Stimulated activated memory B cell treated with anti-CD40 and anti-IgM and Interleukin-4, amounts not matched to agents 10 μg/mL and 1 μg/mL and 100 μg/mL, for 72 hours (primary cell): ENCODE measurements at regions not wholly inside any gene's neighbourhood (a gene's known extent, or its start where the extent isn't known, plus 50 kb on each side); places are given as distances from the start of the nearest gene placed in this dataset.

Experiments used
- ATAC-seq: fragments of 150-1000 bp; cut with Tn5 transposase; 2 replicates; pipeline ENCODE4 v1.10.0; 2021
- H3K27ac Mint-ChIP-seq: one replicate; pipeline ENCODE4 v1.8.0; 2022; ENCODE audit warnings: mild to moderate bottlenecking, mixed read lengths
- H3K27me3 Mint-ChIP-seq: one replicate; pipeline ENCODE4 v1.8.0; 2022; ENCODE audit warnings: mixed read lengths
- H3K36me3 Mint-ChIP-seq: one replicate; pipeline ENCODE4 v1.8.0; 2022; ENCODE audit warnings: mixed read lengths
- H3K4me1 Mint-ChIP-seq: one replicate; pipeline ENCODE4 v1.8.0; 2022; ENCODE audit warnings: mixed read lengths
- H3K4me3 Mint-ChIP-seq: one replicate; pipeline ENCODE4 v1.8.0; 2022; ENCODE audit warnings: mild to moderate bottlenecking, moderate library complexity, mixed read lengths
- H3K9me3 Mint-ChIP-seq: one replicate; pipeline ENCODE4 v1.8.0; 2022; ENCODE audit warnings: mixed read lengths

DNA sequence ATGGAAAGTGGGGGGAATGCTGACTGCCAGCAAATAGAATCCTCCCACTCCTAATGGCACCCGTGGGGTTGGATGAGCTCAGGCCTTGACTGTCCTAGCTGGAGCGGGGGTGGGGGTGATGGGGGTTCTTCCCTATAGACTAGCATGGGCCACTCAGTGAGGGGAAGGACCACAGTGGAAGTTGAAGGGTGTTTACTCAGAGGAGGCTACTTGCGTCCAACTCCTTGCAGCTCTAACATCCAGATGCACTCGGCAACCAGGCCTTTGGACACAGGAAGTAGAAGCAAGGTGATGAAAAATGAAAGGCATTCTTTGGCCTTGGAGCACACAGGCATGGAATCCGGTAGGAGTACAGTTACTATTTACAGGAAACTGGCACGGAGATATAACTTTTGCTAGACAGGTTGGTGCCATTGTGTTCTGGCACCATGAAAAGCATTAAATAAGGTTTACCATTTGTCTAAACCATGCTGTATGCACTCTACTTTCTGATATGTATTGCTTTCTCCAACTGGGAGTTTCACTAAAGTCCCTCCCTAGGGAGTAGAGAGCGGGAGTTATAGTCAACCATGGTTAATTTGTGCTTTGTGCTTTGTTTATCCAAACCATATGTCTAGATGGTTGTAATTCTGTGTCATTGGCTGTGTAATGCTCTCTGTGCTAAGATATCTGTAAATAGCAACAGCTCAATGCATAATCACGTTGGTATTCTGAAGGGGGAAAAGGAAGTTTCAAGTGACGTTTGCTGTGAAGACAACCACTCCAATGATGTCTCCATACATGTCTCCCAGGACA lies 125.3 kb downstream of the TSHZ3 start:
- H3K9me3 Mint-ChIP-seq, result peaks cover 8% of the 10 kb centered on the region
- H3K36me3 Mint-ChIP-seq, result no peaks in the 10 kb centered on the region
- no peak for ATAC-seq
- no peak overlapping the region for H3K27ac Mint-ChIP-seq
- no peak overlapping the region for H3K4me3 Mint-ChIP-seq
- H3K4me1 Mint-ChIP-seq, result no peaks in the 10 kb centered on the region
- no peaks in the 10 kb centered on the region for H3K27me3 Mint-ChIP-seq

GRCh38 chr19:31220540-31220939 lies 128.7 kb downstream of the TSHZ3 start:
- Mint-ChIP-seq H3K36me3 (no peaks in the 10 kb centered on the region), H3K9me3 (peaks cover 5% of the 10 kb centered on the region), H3K4me1 (no peaks in the 10 kb centered on the region), H3K4me3 (no peak overlapping the region), H3K27me3 (no peaks in the 10 kb centered on the region), H3K27ac (no peak overlapping the region)
- ATAC-seq, result no peak

- peaks cover 5% of the 10 kb centered on the region for H3K9me3 Mint-ChIP-seq
- no peaks in the 10 kb centered on the region for H3K36me3 Mint-ChIP-seq
- no peak overlapping the region for H3K4me3 Mint-ChIP-seq
- ATAC-seq, result no peak
- no peak overlapping the region for H3K27ac Mint-ChIP-seq
- H3K27me3 Mint-ChIP-seq, result peaks cover 14% of the 10 kb centered on the region
- H3K4me1 Mint-ChIP-seq, result no peaks in the 10 kb centered on the region
Observed at GRCh38 chr19:31214997-31215396, 134.2 kb downstream of the TSHZ3 start.

- no peak overlapping the region for H3K4me3 Mint-ChIP-seq
- H3K27ac Mint-ChIP-seq, result no peak overlapping the region
- peak; percentile 67 for ATAC-seq
- peaks cover 24% of the 10 kb centered on the region for H3K27me3 Mint-ChIP-seq
- H3K36me3 Mint-ChIP-seq, result no peaks in the 10 kb centered on the region
- no peaks in the 10 kb centered on the region for H3K4me1 Mint-ChIP-seq
- H3K9me3 Mint-ChIP-seq, result peaks cover 10% of the 10 kb centered on the region
Observed at GRCh38 chr19:31214086-31214485, 135.2 kb downstream of the TSHZ3 start.

DNA sequence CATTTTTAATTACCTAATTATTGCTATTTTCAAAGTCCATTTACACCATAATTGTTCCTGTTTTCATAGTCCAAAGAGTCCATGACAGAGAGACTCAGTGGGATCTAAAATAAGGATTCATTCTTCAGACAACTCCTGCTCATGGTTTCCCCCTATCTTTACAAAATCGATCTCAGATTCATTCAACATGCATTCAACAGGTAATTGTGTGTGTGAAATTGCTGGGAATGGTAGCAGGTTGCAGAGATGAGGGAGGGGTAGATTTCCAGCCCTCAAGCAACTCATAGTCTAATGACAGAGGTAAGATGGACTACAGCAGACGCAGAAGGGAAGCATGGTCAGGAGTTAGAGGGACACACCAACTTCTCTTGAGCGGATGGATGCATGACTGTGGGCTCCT lies 138.1 kb downstream of the TSHZ3 start:
- Mint-ChIP-seq H3K9me3 (peaks cover 11% of the 10 kb centered on the region), H3K4me3 (no peak overlapping the region), H3K27me3 (peaks cover 25% of the 10 kb centered on the region), H3K4me1 (no peaks in the 10 kb centered on the region), H3K36me3 (no peaks in the 10 kb centered on the region), H3K27ac (no peak overlapping the region)
- ATAC-seq, result no peak

- Mint-ChIP-seq H3K4me1 (no peaks in the 10 kb centered on the region), H3K9me3 (peaks cover 19% of the 10 kb centered on the region), H3K27ac (no peak overlapping the region), H3K4me3 (no peak overlapping the region), H3K36me3 (no peaks in the 10 kb centered on the region), H3K27me3 (peaks cover 15% of the 10 kb centered on the region)
- no peak for ATAC-seq
Observed at GRCh38 chr19:31205887-31206518, 143.2 kb downstream of the TSHZ3 start.

- Mint-ChIP-seq H3K9me3 (peaks cover 13% of the 10 kb centered on the region), H3K4me3 (no peak overlapping the region), H3K27me3 (peaks cover 2% of the 10 kb centered on the region), H3K36me3 (no peaks in the 10 kb centered on the region), H3K4me1 (no peaks in the 10 kb centered on the region), H3K27ac (no peak overlapping the region)
- ATAC-seq, result no peak
Observed at GRCh38 chr19:31204115-31204514, 145.1 kb downstream of the TSHZ3 start.

DNA sequence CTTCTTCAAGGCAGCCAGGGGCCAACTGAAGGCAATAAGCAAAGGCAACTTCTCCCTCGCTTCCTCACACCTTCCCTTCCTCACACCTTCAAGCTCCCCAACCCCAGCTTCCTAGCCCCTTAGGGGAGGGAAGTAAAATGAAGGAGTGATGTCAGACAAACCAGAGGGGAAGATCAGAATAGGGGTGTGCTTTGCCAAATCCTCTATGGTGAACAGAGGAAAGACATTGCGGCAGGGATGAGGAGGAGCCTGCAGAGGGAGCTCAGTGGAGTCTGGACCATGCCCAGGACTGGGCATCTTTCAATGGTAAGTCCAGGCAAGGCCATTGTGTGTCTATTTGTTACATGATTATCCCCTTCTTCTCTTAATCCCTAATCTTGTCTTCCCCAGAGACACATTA lies 164.0 kb downstream of the TSHZ3 start:
- Mint-ChIP-seq H3K27me3 (no peaks in the 10 kb centered on the region), H3K4me3 (no peak overlapping the region), H3K36me3 (no peaks in the 10 kb centered on the region), H3K4me1 (no peaks in the 10 kb centered on the region), H3K27ac (no peak overlapping the region), H3K9me3 (peaks cover 3% of the 10 kb centered on the region)
- no peak for ATAC-seq

- no peak for ATAC-seq
- H3K9me3 Mint-ChIP-seq, result peaks cover 15% of the 10 kb centered on the region
- H3K27me3 Mint-ChIP-seq, result no peaks in the 10 kb centered on the region
- no peak overlapping the region for H3K27ac Mint-ChIP-seq
- no peaks in the 10 kb centered on the region for H3K4me1 Mint-ChIP-seq
- H3K36me3 Mint-ChIP-seq, result no peaks in the 10 kb centered on the region
- no peak overlapping the region for H3K4me3 Mint-ChIP-seq
Observed at GRCh38 chr19:31181535-31181934, 167.7 kb downstream of the TSHZ3 start.

DNA sequence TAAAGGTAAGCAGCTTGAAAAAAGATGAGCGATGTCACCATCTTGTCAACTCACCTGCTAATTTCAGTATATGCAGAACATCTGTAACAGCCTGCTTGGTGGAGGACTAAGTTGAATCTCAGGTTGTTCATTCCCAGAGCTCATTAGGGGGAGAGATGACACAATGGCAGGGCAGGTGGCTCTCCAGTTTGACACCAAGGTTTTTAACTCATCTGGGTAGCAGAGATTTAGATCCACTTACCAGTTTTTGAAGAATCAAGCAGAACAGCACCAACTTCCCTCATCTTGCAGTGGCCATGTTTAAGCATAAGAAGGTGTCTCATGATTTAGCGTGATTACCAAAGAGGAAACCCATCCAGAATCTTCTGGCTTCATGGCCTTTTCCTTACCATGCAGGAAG lies 168.3 kb downstream of the TSHZ3 start:
- H3K9me3 Mint-ChIP-seq, result peaks cover 16% of the 10 kb centered on the region
- no peaks in the 10 kb centered on the region for H3K27me3 Mint-ChIP-seq
- H3K27ac Mint-ChIP-seq, result no peak overlapping the region
- ATAC-seq, result no peak
- H3K4me1 Mint-ChIP-seq, result no peaks in the 10 kb centered on the region
- no peak overlapping the region for H3K4me3 Mint-ChIP-seq
- H3K36me3 Mint-ChIP-seq, result no peaks in the 10 kb centered on the region

DNA sequence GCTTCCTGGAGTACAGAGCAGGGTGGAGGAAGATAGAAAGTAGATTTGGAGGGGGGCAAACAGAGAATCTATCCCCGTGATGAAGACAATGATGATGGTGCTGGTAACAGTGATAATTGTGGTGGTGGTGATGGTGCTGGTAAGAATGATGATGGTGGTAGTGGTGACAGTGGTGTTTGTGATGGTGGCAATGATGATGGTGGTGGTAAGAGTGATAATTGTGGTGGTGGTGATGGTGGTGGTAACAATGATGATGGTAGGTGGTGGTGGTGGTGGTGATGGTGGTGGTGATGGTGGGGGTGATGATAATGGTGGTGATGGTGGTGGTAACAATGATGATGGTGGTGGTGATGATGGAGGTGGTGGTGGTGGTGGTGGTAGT lies 169.8 kb downstream of the TSHZ3 start:
- H3K9me3 Mint-ChIP-seq, result peaks cover 16% of the 10 kb centered on the region
- ATAC-seq, result no peak
- H3K27me3 Mint-ChIP-seq, result no peaks in the 10 kb centered on the region
- no peaks in the 10 kb centered on the region for H3K36me3 Mint-ChIP-seq
- H3K27ac Mint-ChIP-seq, result no peak overlapping the region
- H3K4me1 Mint-ChIP-seq, result no peaks in the 10 kb centered on the region
- H3K4me3 Mint-ChIP-seq, result no peak overlapping the region

DNA sequence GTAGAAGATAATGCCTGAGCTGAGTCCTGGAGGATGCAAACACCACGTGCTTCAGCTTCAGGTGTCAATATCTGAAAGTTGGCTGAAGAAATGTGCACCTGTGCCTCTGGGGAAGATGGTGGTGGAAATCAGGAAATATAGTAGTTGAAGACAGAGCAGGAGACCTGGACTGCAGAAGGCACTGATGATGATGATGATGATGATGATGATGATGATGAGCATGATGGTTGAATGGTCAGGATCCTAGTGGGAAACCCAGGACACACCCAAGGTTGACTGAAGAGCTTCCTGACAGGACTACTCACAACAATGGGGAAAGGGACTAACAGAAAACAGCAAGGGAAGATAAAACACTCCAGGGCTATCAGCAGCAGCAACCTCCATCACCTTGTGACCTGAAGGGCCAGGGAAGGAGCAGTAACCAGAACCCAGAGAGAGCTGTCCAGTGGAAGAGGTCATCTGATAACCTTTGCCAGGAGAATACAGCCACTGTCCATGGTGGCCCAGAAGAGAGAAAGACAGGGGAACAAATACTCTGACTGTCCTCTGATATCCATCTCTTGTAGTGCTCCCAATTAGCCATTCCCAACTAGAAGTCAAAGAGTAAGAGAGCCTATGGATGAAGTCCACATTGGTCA lies 170.3 kb downstream of the TSHZ3 start:
- no peak overlapping the region for H3K27ac Mint-ChIP-seq
- ATAC-seq, result no peak

GRCh38 chr19:31177246-31177645 lies 172.0 kb downstream of the TSHZ3 start:
- H3K27me3 Mint-ChIP-seq, result no peaks in the 10 kb centered on the region
- ATAC-seq, result no peak
- H3K4me1 Mint-ChIP-seq, result no peaks in the 10 kb centered on the region
- no peak overlapping the region for H3K27ac Mint-ChIP-seq
- peaks cover 17% of the 10 kb centered on the region for H3K9me3 Mint-ChIP-seq
- H3K4me3 Mint-ChIP-seq, result no peak overlapping the region
- H3K36me3 Mint-ChIP-seq, result no peaks in the 10 kb centered on the region

More for the DNA sequence above, 170.3 kb downstream of the TSHZ3 start:
- Mint-ChIP-seq H3K4me1 (no peaks in the 10 kb centered on the region), H3K9me3 (peaks cover 16% of the 10 kb centered on the region), H3K4me3 (no peak overlapping the region), H3K27me3 (no peaks in the 10 kb centered on the region), H3K36me3 (no peaks in the 10 kb centered on the region)

DNA sequence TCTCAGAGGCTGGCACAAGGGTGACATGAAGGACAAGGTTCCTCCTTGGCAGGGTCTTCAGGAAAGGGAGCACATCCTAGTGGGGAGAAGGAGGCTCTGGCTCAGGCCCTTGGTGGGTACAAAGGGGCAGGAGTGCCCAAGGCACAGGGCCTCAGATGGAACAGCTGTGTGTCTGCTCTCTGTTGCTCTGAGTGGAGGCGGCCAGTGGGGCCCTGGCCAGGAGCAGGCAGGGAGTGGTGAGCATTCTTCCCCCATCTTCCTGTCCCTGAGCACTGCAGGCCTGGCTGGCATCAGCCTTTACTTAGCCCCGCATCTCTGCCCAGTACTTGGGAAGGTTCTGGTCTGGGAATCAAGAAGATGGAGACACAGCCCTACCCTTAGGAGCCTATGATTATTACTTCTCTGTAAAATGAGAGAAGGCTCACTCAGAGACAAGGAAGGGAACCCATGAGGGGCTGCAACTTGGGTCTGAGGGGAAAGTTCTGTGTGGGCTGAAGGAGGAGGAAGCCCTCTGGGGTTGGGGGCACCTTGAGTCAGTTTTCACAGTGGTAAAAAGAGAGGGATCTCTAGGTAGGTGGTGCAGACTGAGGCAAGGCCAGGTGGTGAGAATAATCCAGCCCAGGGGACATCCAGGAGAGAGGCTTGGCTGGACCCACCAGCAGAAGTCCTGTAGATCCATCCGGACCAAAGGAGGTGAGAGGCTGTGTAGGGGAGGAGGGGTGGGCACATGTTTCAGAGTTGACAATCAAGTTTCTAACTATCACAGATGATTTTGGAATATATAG lies 173.5 kb downstream of the TSHZ3 start:
- H3K27ac Mint-ChIP-seq, result no peak overlapping the region
- no peaks in the 10 kb centered on the region for H3K4me1 Mint-ChIP-seq

GRCh38 chr19:31174948-31175347 lies 174.3 kb downstream of the TSHZ3 start:
- H3K36me3 Mint-ChIP-seq, result no peaks in the 10 kb centered on the region
- H3K4me3 Mint-ChIP-seq, result no peak overlapping the region
- no peaks in the 10 kb centered on the region for H3K27me3 Mint-ChIP-seq
- H3K27ac Mint-ChIP-seq, result no peak overlapping the region
- peaks cover 17% of the 10 kb centered on the region for H3K9me3 Mint-ChIP-seq
- H3K4me1 Mint-ChIP-seq, result no peaks in the 10 kb centered on the region
- no peak for ATAC-seq

More for the DNA sequence above, 173.5 kb downstream of the TSHZ3 start:
- ATAC-seq, result no peak
- Mint-ChIP-seq H3K9me3 (peaks cover 17% of the 10 kb centered on the region), H3K27me3 (no peaks in the 10 kb centered on the region), H3K4me3 (no peak overlapping the region), H3K36me3 (no peaks in the 10 kb centered on the region)
